Stimulated activated CD4-positive, alpha-beta T cell treated with anti-CD3 and anti-CD28 coated beads, Interleukin-1b, Interleukin-23, amount 100 ng/mL, for 48 hours (primary cell): ENCODE measurements at regions not wholly inside any gene's neighbourhood (a gene's known extent, or its start where the extent isn't known, plus 50 kb on each side); places are given as distances from the start of the nearest gene placed in this dataset.

Experiments used
- DNase-seq: peaks from one replicate; pipeline ENCODE4 v3.0.0-alpha.2; 2020

- DNase-seq = no peak
Observed at GRCh38 chr6:132937466-132937906, 123.1 kb downstream of the RPS12 start.

GRCh38 chr6:132948889-132949288 lies 134.5 kb downstream of the RPS12 start:
- DNase-seq = no peak

- DNase-seq = no peak
Observed at GRCh38 chr6:132950566-132950965, 136.2 kb downstream of the RPS12 start.

GRCh38 chr6:132952031-132952867 lies 137.9 kb downstream of the RPS12 start:
- DNase-seq = no peak

- DNase-seq = no peak
Observed at GRCh38 chr6:132952986-132953385, 138.6 kb downstream of the RPS12 start.

- DNase-seq = no peak
Observed at GRCh38 chr6:132954222-132954621, 139.9 kb downstream of the RPS12 start.

GRCh38 chr6:132954936-132955335 lies 140.6 kb downstream of the RPS12 start:
- no peak for DNase-seq

GRCh38 chr6:132959639-132960326 lies 145.4 kb downstream of the RPS12 start:
- no peak for DNase-seq

GRCh38 chr6:132960720-132961119 lies 146.4 kb downstream of the RPS12 start:
- DNase-seq = no peak

- no peak for DNase-seq
Observed at GRCh38 chr6:132961122-132961521, 146.8 kb downstream of the RPS12 start.

- DNase-seq = no peak
Observed at GRCh38 chr6:132961610-132962009, 147.2 kb downstream of the RPS12 start.

- DNase-seq = peak; percentile 51
Observed at GRCh38 chr6:132962936-132963868, 148.8 kb downstream of the RPS12 start.

- DNase-seq = no peak
Observed at GRCh38 chr6:132964101-132964867, 149.9 kb downstream of the RPS12 start.

GRCh38 chr6:132964868-132965382 lies 150.6 kb downstream of the RPS12 start:
- no peak for DNase-seq

- DNase-seq = no peak
Observed at GRCh38 chr6:132967871-132968270, 153.5 kb downstream of the RPS12 start.

- no peak for DNase-seq
Observed at GRCh38 chr6:132968419-132968950, 154.1 kb downstream of the RPS12 start.

GRCh38 chr6:132969196-132969595 lies 154.8 kb downstream of the RPS12 start:
- DNase-seq = no peak

- no peak for DNase-seq
Observed at GRCh38 chr6:132971676-132972075, 157.3 kb downstream of the RPS12 start.

- DNase-seq = no peak
Observed at GRCh38 chr6:132972254-132972653, 157.9 kb downstream of the RPS12 start.

GRCh38 chr6:132972971-132973370 lies 158.6 kb downstream of the RPS12 start:
- no peak for DNase-seq

- DNase-seq = no peak
Observed at GRCh38 chr6:132973514-132973993, 159.2 kb downstream of the RPS12 start.

GRCh38 chr6:132974122-132974521 lies 159.8 kb downstream of the RPS12 start:
- no peak for DNase-seq
